Common myeloid progenitor, CD34-positive (primary cell): ENCODE measurements at regions not wholly inside any gene's neighbourhood (a gene's known extent, or its start where the extent isn't known, plus 50 kb on each side); places are given as distances from the start of the nearest gene placed in this dataset.

Experiments used
- CTCF ChIA-PET: fragments of 350-600 bp; sonication (Branson Sonifier 250); formaldehyde crosslinking; loops from one replicate; lab custom pipeline; 2021; ENCODE audit warnings: antibody characterized with exemption; lab: Charles Lee
- POLR2A ChIA-PET: fragments of 350-600 bp; sonication (Branson Sonifier 250); formaldehyde crosslinking; loops from one replicate; lab custom pipeline; 2021; ENCODE audit warnings: antibody characterized with exemption; lab: Charles Lee
- DNase-seq, 3 donors: peaks; one replicate each; pipeline versions ENCODE4 v3.0.0 to v3.0.0-alpha.2; 2013
- H3K27ac ChIP-seq, 2 experiments: 1 replicate in 1 of 2; 2 replicates in 1 of 2; pipeline ENCODE4 v1.7.0; 2013; ENCODE audit warnings: inconsistent platforms in 2 of 2, low read length in 2 of 2, mild to moderate bottlenecking in 2 of 2, low read depth in 1 of 2, moderate library complexity in 1 of 2; ENCODE audit not compliant: severe bottlenecking in 2 of 2, insufficient read depth in 1 of 2, poor library complexity in 1 of 2
- H3K27me3 ChIP-seq, 5 experiments: replicated peaks in 2 of 5; 1 replicate in 3 of 5; 2 replicates in 2 of 5; pipeline versions ENCODE4 v1.6.1 to v1.7.0; 2013; ENCODE audit warnings: low read length in 4 of 5, mild to moderate bottlenecking in 2 of 5, moderate library complexity in 2 of 5, inconsistent platforms in 1 of 5; ENCODE audit not compliant: insufficient read depth in 5 of 5, control insufficient read depth in 4 of 5
- H3K36me3 ChIP-seq, 4 experiments: 1 replicate in 2 of 4; 2 replicates in 2 of 4; pipeline versions ENCODE4 v1.6.1 to v1.7.0; 2013; ENCODE audit warnings: low read length in 3 of 4, control low read depth in 1 of 4, mild to moderate bottlenecking in 1 of 4; ENCODE audit not compliant: control insufficient read depth in 4 of 4, insufficient read depth in 4 of 4
- H3K4me1 ChIP-seq, 4 experiments: 1 replicate in 3 of 4; 2 replicates in 1 of 4; pipeline versions ENCODE4 v1.6.1 to v1.7.1; 2013; ENCODE audit warnings: low read length in 3 of 4, mild to moderate bottlenecking in 3 of 4, control low read depth in 1 of 4, inconsistent platforms in 1 of 4, moderate library complexity in 1 of 4; ENCODE audit not compliant: control insufficient read depth in 4 of 4, insufficient read depth in 4 of 4; ENCODE audit errors: control extremely low read depth in 1 of 4
- H3K4me3 ChIP-seq, 7 experiments: 1 replicate in 4 of 7; 2 replicates in 3 of 7; pipeline versions ENCODE4 v1.5.1 to v1.7.0; 2013; ENCODE audit warnings: mild to moderate bottlenecking in 7 of 7, low read length in 6 of 7, moderate library complexity in 6 of 7, inconsistent platforms in 2 of 7, low read depth in 2 of 7, control low read depth in 1 of 7; ENCODE audit not compliant: insufficient read depth in 4 of 7, control insufficient read depth in 1 of 7; ENCODE audit errors: extremely low read depth in 1 of 7
- H3K9me3 ChIP-seq, 5 experiments: 1 replicate in 4 of 5; 2 replicates in 1 of 5; pipeline versions ENCODE4 v1.6.1 to v1.7.1; 2013; ENCODE audit warnings: low read length in 4 of 5, mild to moderate bottlenecking in 2 of 5, inconsistent platforms in 1 of 5, low read depth in 1 of 5, moderate library complexity in 1 of 5; ENCODE audit not compliant: control insufficient read depth in 4 of 5, insufficient read depth in 2 of 5; ENCODE audit errors: control extremely low read depth in 1 of 5
- WGBS: methylation state at CpG from one replicate; pipeline ENCODE4 v1.1.5; 2013; ENCODE audit not compliant: insufficient coverage; 5-methylcytosine and 5-hydroxymethylcytosine counted together

- Histone ChIP-seq H3K27me3 (no peaks in the 10 kb centered on the region), H3K4me1 (no peaks in the 10 kb centered on the region), H3K36me3 (no peaks in the 10 kb centered on the region), H3K4me3 (no peak overlapping the region), H3K27ac (no peak overlapping the region), H3K9me3 (no peaks in the 10 kb centered on the region)
- ChIA-PET CTCF (no interaction called here), POLR2A (no interaction called here)
- DNase-seq = no peak
Observed at GRCh38 chr12:42823679-42824078, 234.1 kb upstream of the PRICKLE1 start.

GRCh38 chr12:42819846-42820245, 230.3 kb upstream of the PRICKLE1 start:
- ChIA-PET CTCF (no interaction called here), POLR2A (interaction anchor here (0.6 kb wide), 1 partner anchor 1421 kb away, joined by 4 read pairs; no protein-coding TSS in a partner anchor)
- Histone ChIP-seq H3K9me3 (no peaks in the 10 kb centered on the region), H3K27ac (no peak overlapping the region), H3K4me3 (no peak overlapping the region), H3K36me3 (no peaks in the 10 kb centered on the region), H3K4me1 (no peaks in the 10 kb centered on the region), H3K27me3 (no peaks in the 10 kb centered on the region)
- 67% methylated on average over 4 of the region's 6 CpGs for WGBS
- no peak for DNase-seq

GRCh38 chr12:42815068-42815467, 225.5 kb upstream of the PRICKLE1 start:
- no peak overlapping the region for H3K27ac ChIP-seq
- WGBS = 80% methylated on average over 2 of the region's 2 CpGs
- H3K4me3 ChIP-seq = no peak overlapping the region
- no peaks in the 10 kb centered on the region for H3K4me1 ChIP-seq
- CTCF ChIA-PET = no interaction called here
- POLR2A ChIA-PET = no interaction called here
- H3K36me3 ChIP-seq = no peaks in the 10 kb centered on the region
- no peaks in the 10 kb centered on the region for H3K9me3 ChIP-seq
- DNase-seq = no peak
- no peaks in the 10 kb centered on the region for H3K27me3 ChIP-seq

- Histone ChIP-seq H3K27me3 (no peaks in the 10 kb centered on the region), H3K27ac (no peak overlapping the region), H3K4me1 (no peaks in the 10 kb centered on the region), H3K4me3 (no peak overlapping the region), H3K36me3 (no peaks in the 10 kb centered on the region), H3K9me3 (no peaks in the 10 kb centered on the region)
- DNase-seq = no peak
- CTCF ChIA-PET = no interaction called here
- 100% methylated on average over 2 of the region's 3 CpGs for WGBS
- POLR2A ChIA-PET = no interaction called here
Observed at GRCh38 chr12:42812871-42813270, 223.3 kb upstream of the PRICKLE1 start.

GRCh38 chr12:42812086-42812485, 222.5 kb upstream of the PRICKLE1 start:
- H3K27ac ChIP-seq = no peak overlapping the region
- no peaks in the 10 kb centered on the region for H3K4me1 ChIP-seq
- ChIA-PET CTCF (no interaction called here), POLR2A (no interaction called here)
- no peak for DNase-seq
- no peaks in the 10 kb centered on the region for H3K9me3 ChIP-seq
- no peaks in the 10 kb centered on the region for H3K27me3 ChIP-seq
- H3K4me3 ChIP-seq = no peak overlapping the region
- no peaks in the 10 kb centered on the region for H3K36me3 ChIP-seq

- H3K4me1 ChIP-seq = no peaks in the 10 kb centered on the region
- WGBS = 93% methylated on average over 2 of the region's 3 CpGs
- POLR2A ChIA-PET = no interaction called here
- no peaks in the 10 kb centered on the region for H3K9me3 ChIP-seq
- H3K27me3 ChIP-seq = no peaks in the 10 kb centered on the region
- CTCF ChIA-PET = no interaction called here
- H3K27ac ChIP-seq = no peak overlapping the region
- no peak overlapping the region for H3K4me3 ChIP-seq
- no peak for DNase-seq
- no peaks in the 10 kb centered on the region for H3K36me3 ChIP-seq
Observed at GRCh38 chr12:42810006-42810405, 220.5 kb upstream of the PRICKLE1 start.

- no peaks in the 10 kb centered on the region for H3K27me3 ChIP-seq
- CTCF ChIA-PET = no interaction called here
- H3K36me3 ChIP-seq = no peaks in the 10 kb centered on the region
- no peaks in the 10 kb centered on the region for H3K9me3 ChIP-seq
- no peak overlapping the region for H3K4me3 ChIP-seq
- no peak for DNase-seq
- no peak overlapping the region for H3K27ac ChIP-seq
- POLR2A ChIA-PET = no interaction called here
- WGBS = no CpG with 5 or more reads among the region's 2 CpGs
- no peaks in the 10 kb centered on the region for H3K4me1 ChIP-seq
Observed at GRCh38 chr12:42809226-42809625, 219.7 kb upstream of the PRICKLE1 start.
